GM18867 (cell line): ENCODE measurements at regions not wholly inside any gene's neighbourhood (a gene's known extent, or its start where the extent isn't known, plus 50 kb on each side); places are given as distances from the start of the nearest gene placed in this dataset.

Source experiments
- ATAC-seq: cut with Tn5 transposase; IDR thresholded peaks from one replicate; pipeline ENCODE4 v1.9.1; 2021; ENCODE audit warnings: mild to moderate bottlenecking, moderate library complexity; ENCODE audit not compliant: unreplicated experiment

GRCh38 chr18:70489986-70490933, 201.4 kb downstream of the SOCS6 start:
- ATAC-seq = peak; percentile 48

DNA sequence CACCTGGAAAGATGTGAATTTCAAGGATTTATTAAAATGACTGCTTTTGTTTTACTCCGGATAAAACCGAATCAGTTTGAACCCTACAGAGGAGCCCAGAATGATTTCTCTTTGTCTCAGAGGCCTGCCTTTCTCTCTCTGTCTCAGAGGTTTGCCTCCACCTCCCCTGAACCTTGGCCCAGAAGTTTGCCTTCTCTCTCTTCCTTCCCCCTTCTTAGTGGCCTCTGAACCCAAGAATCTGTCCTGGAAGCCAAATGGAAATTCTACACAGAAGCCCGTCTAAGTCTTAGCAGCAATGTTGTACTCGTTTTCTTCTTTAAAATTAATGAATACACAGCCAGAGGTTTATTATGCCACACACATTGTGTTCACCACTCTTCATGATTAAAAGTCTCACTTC, 200.7 kb downstream of the SOCS6 start:
- no peak for ATAC-seq

DNA sequence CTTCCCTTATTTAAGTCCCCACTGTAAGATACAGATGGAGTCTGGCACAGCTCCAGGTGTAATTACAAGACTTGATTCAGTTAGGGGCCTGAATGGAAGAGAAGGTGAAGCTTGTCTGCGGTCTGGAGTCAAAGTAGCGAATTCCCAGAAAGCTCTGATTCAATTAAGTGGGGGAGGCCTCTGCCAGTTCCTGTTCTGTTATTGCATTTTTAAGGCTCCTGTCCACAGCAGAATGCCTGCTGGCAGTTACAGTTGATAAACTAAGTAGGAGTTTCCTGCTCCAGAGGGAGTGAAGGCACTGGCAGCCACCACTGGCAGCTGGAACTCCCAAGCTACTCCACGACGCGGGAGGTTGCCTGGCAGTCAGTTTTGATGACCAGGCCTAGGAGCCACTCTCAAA, 181.1 kb downstream of the SOCS6 start:
- no peak for ATAC-seq

- no peak for ATAC-seq
Measured at GRCh38 chr18:70468861-70469547, 180.2 kb downstream of the SOCS6 start.

DNA sequence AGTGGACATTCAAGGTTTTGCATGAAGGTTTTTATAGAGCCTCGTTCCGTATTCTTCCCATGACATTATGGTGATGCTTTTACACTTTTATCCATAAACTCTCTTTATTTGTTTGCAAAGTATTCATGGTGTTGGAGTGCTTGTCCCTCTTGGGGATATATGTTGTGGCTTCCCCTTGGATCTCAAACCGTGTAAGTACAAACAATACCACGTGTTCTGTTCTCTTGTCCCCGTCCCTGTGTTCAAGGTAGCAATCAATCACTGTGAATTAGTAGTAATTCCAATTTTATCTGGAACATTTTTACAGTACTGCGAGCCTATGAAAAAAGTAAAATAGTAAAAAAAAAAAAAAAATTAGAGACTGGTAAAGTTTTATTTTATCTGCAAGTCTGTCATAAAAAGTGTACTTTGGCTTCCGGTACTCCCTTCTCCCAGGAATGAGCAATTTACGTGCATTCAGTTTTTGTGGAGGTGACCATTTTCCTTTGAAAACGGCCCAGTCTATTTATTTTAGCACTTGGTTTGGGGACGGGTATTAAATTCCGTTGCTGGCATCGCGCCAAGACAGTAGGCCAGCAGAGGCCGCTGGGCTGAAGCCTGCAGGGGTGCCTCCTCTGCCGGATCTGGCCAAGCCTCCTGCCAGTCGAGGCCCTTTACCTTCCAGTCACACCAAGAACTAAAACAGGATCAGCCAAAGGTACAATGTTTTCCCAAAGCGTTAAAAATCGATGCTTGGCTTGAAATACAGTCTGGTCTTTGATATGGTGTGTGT, 175.7 kb downstream of the SOCS6 start:
- no peak for ATAC-seq

DNA sequence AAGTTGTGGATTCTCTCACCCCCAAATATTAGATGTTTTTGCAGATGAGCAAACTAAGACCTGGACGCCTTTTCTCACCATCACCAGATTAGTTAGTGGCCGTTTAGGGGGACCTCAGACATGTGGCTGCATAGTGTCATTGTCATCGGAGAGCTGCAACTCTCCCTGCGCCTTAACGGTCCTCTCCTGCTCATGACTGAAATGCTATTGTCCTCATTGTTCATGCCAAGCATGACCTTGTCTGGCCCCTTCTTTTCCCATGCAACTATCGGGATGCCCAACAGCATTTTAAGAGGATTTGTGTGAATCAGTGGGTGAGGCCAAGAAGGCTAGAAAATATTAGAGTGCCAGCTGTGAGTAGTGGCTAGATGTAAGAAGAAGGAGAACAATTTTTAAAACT, 174.2 kb downstream of the SOCS6 start:
- ATAC-seq = no peak

- no peak for ATAC-seq
Measured at GRCh38 chr18:70462078-70462439, 173.2 kb downstream of the SOCS6 start.

GRCh38 chr18:70461323-70462077, 172.7 kb downstream of the SOCS6 start:
- ATAC-seq = no peak

GRCh38 chr18:70459731-70460130, 170.9 kb downstream of the SOCS6 start:
- ATAC-seq = no peak

DNA sequence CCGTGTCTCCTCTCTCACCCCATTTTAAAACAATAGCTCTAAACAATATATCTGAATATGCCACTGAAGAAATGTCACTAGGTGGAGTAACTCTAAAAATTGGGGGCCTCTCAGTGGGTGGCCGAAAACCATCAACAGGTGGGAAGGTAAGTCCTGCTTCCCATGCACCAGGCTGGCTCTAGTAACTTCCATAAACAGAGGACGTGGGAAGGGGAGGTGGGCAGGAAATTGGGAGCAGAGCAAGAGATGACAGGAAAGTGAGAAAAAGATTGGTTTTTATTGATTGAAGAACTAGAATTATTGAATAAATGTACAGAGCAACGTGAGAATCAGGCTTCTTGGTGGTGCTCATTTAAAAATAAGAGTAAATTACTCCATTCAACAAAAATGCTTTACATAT, 170.4 kb downstream of the SOCS6 start:
- no peak for ATAC-seq

- no peak for ATAC-seq
Measured at GRCh38 chr18:70457788-70458187, 168.9 kb downstream of the SOCS6 start.

DNA sequence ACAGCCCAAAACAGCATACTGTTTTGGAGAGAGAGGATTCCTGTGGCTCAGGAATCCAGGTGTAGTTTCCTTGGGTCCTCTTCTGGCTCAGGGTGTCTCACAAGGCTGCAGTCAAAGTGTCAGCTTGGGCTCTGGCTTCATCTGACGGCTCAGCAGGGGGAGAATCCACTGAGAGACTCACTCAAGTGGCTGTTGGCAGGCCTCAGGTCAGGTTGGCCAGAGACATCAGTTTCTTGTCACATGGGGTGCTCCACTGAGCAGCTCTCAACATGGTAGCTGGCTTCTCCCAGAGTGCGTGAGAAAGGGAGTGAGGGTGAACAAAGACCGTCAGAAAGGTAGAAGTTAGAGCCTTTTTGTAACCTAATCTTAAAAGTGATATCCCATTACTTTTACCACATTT, 168.4 kb downstream of the SOCS6 start:
- no peak for ATAC-seq

DNA sequence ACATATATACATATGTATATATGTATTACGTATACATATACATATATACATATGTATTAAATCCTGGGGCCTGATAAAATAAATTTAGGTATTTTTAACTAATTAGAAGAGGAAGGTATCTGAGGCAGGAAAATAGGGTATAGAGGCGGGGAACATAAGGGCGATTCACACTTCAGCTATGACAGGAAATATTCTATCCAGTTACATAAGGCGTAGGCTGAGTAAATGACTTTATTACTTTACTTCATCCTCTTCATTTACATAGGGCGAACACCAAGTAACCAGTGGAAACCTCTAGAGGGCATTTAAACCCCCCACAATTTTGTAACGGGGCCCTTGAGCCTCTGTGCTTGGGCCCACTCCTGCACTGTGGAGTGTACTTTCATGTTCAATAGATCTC, 167.5 kb downstream of the SOCS6 start:
- ATAC-seq = no peak

- no peak for ATAC-seq
Measured at GRCh38 chr18:70455731-70456130, 166.9 kb downstream of the SOCS6 start.

DNA sequence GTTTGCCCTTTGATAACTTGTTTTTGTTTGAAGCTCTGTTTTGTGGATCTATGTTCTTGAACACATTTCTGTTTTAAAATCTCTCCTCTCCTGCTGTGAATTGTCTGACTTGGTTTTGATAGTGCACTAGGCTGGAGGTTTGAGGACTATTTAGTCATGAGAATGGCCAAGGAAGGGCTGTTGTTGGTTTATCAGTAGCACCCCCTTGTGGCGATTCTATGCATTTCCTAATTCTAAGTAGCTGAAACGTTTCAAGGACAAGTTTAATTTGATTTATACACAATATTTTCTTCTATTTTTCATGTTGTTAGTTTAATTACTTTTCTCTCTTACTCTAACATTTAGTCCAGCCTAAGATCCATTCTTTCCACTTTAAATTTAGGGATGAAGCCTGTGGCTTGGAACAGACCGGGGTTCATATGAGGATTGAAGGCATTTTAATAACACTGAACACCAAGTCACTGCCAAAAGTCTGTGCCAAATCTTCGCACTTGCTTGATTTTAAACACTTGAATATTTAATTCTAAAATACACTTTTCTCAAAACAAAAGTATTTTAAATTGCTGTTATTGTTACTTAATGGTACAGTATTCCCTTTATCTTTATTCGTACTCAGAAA, 166.0 kb downstream of the SOCS6 start:
- peak; percentile 76 for ATAC-seq

DNA sequence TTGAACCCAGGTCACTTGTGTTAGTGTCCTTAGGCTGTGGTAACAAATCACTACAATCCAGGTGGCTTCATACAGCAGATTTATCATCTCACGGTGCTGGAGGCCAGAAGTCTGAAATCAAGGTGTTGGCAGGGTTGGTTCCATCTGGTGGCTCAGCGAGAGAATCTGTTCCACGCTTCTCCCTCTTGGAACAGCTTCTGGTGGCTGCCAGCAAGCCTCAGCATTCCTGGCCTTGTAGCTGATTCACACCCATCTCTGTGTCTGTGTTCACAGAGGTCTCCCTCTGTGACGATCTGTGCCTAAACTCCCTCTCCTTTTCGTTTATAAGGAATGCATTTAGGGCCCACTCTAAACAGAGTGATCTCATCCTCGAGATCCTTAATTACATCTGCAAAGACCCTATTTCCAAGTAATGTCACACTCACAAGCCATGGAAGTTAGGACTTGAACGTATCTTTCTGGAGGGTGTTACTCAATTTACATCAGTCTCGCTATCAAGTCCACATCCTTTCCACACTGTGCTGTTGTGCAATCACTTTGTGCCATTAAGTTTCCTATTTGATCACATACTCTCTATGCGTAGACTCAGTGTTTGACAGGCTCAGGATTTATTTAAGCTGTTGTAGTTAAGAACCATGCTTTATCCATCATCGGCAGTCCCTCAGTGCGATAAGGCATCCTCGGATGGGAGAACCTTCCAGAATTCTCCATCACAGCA, 164.4 kb downstream of the SOCS6 start:
- no peak for ATAC-seq

DNA sequence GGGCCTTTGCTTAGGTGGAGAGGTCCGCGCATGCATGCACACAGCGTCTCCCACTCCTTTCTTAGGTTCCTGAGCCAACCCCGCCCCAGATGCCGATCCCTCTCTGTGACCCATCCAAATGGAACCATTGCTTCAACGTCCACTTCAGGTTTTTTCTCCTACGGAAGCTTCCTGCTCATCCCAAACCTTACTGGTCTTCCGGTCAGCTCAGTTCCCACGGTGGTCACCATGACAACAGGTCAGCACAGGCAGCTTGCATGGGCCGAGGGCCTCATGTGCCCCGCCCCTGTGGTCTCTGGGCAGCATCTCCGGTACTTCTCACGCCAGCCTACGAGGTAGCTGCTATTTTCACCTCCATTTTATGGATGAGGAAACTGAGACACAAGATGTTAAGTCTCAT, 163.7 kb downstream of the SOCS6 start:
- ATAC-seq = no peak

DNA sequence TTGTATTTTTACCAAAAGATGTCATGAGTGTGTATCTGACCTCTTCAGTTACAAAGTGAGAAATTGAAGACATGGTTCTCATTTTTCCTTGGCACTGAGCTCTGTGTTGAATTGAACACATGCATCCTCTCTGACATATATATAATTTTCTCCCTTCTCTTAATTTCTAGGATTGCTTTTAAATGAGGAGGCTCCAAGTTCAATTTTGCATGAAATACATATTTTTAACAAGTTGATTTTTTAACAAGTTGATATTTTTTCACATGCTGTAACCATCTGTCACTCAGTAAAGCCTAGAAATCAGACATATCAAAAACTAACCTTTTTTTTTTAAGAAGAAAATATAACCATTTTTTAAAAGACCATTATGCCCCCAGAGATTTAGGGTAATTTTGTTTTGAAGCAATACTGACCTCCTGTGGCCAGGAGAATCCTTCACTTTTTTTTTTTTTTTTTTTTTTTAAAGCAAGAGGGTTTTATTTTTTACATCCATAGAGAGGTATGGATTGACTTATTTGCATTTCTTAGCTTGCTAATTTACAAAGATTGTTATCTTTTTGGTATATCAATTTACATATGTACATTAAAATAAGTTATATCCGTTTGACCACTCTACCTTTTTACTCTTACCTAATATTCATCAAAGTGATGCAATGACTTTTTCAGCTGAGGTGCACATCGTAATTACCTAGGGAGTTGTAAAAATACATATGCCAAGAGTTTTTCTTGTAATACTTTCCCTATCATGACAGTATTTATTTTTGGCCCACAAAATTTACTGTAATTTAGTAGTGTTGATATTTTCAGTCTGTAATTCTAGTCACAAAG, 161.8 kb downstream of the SOCS6 start:
- ATAC-seq = no peak

- ATAC-seq = no peak
Measured at GRCh38 chr18:70448588-70448987, 159.7 kb downstream of the SOCS6 start.
